ENCODE measurements at regions not wholly inside any gene's neighbourhood (a gene's known extent, or its start where the extent isn't known, plus 50 kb on each side); places are given as distances from the start of the nearest gene placed in this dataset.

GRCh38 chr2:6674381-6674780 is 191.3 kb downstream of the CMPK2 start:
- no peak overlapping the region for H3K4me3 ChIP-seq
- no peaks in the 10 kb centered on the region for H3K9me3 ChIP-seq
- H3K4me1 ChIP-seq: no peaks in the 10 kb centered on the region
- H3K27ac ChIP-seq: no peak overlapping the region
- no peaks in the 10 kb centered on the region for H3K27me3 ChIP-seq
- intact Hi-C loops (cut with DNase I): no loop called here
- H3K36me3 ChIP-seq: no peaks in the 10 kb centered on the region
- TF ChIP-seq CTCF (IDR thresholded peaks at IDR 0.05): no peak
- no peak for DNase-seq
- ATAC-seq: no peak

- Histone ChIP-seq H3K27ac (no peak overlapping the region), H3K9me3 (no peaks in the 10 kb centered on the region), H3K4me1 (no peaks in the 10 kb centered on the region), H3K27me3 (no peaks in the 10 kb centered on the region), H3K36me3 (no peaks in the 10 kb centered on the region), H3K4me3 (no peak overlapping the region)
- DNase-seq (no peak), ATAC-seq (no peak)
- intact Hi-C loops (cut with DNase I): no loop called here
- TF ChIP-seq CTCF (IDR thresholded peaks at IDR 0.05): no peak
These were observed 189.9 kb downstream of the CMPK2 start for GRCh38 chr2:6675791-6676190.

- intact Hi-C loops (cut with DNase I): no loop called here
- H3K27ac ChIP-seq: no peak overlapping the region
- no peak for TF ChIP-seq CTCF (IDR thresholded peaks at IDR 0.05)
- H3K27me3 ChIP-seq: no peaks in the 10 kb centered on the region
- no peak for DNase-seq
- H3K4me1 ChIP-seq: no peaks in the 10 kb centered on the region
- H3K36me3 ChIP-seq: no peaks in the 10 kb centered on the region
- H3K9me3 ChIP-seq: no peaks in the 10 kb centered on the region
- no peak for ATAC-seq
- H3K4me3 ChIP-seq: no peak overlapping the region
These were observed 189.5 kb downstream of the CMPK2 start for GRCh38 chr2:6676241-6676640.

GRCh38 chr2:6676776-6677175 is 188.9 kb downstream of the CMPK2 start:
- Histone ChIP-seq H3K9me3 (no peaks in the 10 kb centered on the region), H3K27ac (no peak overlapping the region), H3K36me3 (no peaks in the 10 kb centered on the region), H3K4me3 (no peak overlapping the region), H3K27me3 (no peaks in the 10 kb centered on the region), H3K4me1 (no peaks in the 10 kb centered on the region)
- no peak for DNase-seq
- intact Hi-C loops (cut with DNase I): no loop called here
- no peak for TF ChIP-seq CTCF (IDR thresholded peaks at IDR 0.05)
- ATAC-seq: no peak

- Histone ChIP-seq H3K27me3 (no peaks in the 10 kb centered on the region), H3K27ac (no peak overlapping the region), H3K4me3 (no peak overlapping the region), H3K9me3 (no peaks in the 10 kb centered on the region), H3K36me3 (no peaks in the 10 kb centered on the region), H3K4me1 (no peaks in the 10 kb centered on the region)
- no peak for DNase-seq
- intact Hi-C loops (cut with DNase I): no loop called here
- no peak for TF ChIP-seq CTCF (IDR thresholded peaks at IDR 0.05)
- no peak for ATAC-seq
These were observed 186.2 kb downstream of the CMPK2 start for GRCh38 chr2:6679471-6679870.

DNA sequence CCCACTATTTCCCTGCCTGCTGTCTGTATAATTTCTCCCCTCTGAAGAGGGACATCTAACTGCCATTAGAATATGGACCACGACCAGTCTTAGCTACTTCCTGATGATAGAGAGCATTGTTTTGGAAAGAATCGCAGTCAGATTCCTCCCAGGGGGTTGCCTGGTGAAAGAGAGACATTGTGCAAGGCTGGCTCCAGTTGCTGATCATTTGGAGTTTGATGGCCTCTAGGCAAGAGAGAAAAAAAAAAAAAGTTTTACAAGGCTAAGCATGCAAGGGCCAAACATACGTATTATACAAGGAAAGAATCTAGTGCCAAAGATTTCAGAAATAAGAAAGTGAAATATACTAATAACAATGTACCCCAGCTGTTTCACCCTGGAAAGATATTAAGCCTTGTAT is 182.2 kb downstream of the CMPK2 start:
- intact Hi-C loops (cut with DNase I): no loop called here
- Histone ChIP-seq H3K27me3 (no peaks in the 10 kb centered on the region), H3K4me3 (no peak overlapping the region), H3K36me3 (no peaks in the 10 kb centered on the region), H3K9me3 (no peaks in the 10 kb centered on the region), H3K27ac (no peak overlapping the region), H3K4me1 (no peaks in the 10 kb centered on the region)
- TF ChIP-seq CTCF (IDR thresholded peaks at IDR 0.05): no peak
- no peak for ATAC-seq
- DNase-seq: no peak
